ENCODE measurements at regions not wholly inside any gene's neighbourhood (a gene's known extent, or its start where the extent isn't known, plus 50 kb on each side); places are given as distances from the start of the nearest gene placed in this dataset.
"Not testable (repeated sequence)": the region's sequence is repeated elsewhere in the genome, so short reads cannot be mapped to it uniquely, and the experiment has no call there.

DNA sequence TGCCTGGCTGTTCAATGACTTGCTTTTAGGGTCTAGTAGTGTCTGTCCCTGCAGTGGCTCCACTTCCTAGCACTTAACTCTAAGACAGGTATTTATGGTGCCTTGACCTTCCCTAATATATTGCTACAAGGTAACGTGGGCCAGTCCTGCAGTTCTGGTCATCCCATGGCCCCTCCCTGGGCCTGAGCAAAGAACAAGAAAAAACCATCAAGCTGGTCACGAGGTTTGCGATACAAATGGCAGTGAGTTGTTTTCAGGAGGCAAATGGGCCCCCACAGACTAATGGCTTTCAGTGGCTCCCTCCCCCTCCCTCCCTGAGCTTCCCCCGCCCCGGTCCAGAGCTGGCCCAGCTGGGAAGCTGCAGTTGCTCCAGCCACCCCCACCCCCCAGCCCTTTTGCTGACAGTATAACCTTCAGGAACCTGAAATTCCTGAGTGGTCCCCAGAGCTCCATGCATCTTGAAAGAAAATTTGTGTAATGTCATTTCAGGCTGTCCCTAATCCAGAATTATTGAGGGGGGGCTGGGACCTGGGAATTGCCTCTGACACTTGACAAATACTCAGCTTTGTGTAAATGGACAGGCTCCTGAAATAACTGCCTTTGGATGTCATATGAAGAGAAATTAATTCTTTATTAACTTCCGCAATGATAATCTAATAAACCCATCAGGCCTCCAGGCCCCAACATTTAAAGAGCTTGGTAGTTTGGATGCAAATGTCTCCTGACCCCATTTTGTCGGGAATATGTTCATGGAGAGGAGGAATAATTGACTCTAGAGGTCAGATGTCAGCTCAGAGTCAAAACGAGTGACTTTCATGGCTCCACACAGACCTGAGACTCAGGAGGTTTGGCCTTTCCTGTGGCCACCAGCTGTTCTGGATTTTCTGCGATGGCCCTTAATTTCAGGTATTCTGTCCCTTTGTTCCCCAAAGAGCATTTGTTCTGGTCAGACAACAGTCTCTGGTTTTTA is 153.2 kb upstream of the TOP1 start:
- ChIA-PET CTCF (ENCODE audit: low intra/inter-chr PET ratio, low total read pairs) (no interaction called here), POLR2A (no interaction called here)
- no TSS peak for BruUV-seq (replicated peaks)
- Histone ChIP-seq H4K20me1 (ENCODE audit: insufficient read depth, low read length) (no peaks in the 10 kb centered on the region), H3K36me3 (replicated peaks in 1 of 2; ENCODE audit: control insufficient read depth in 1 of 2, insufficient read depth in 2 of 2, low read length in 2 of 2) (no peaks in the 10 kb centered on the region), H3K4me3 (replicated peaks in 1 of 3; ENCODE audit: insufficient read depth in 1 of 3, low read depth in 2 of 3, low read length in 3 of 3) (no peak overlapping the region), H3K4me2 (ENCODE audit: low read depth, low read length) (no peak overlapping the region), H3K4me1 (ENCODE audit: insufficient read depth, low read length) (no peaks in the 10 kb centered on the region), H3K27ac (ENCODE audit: extremely low read length, insufficient read depth, low read length) (no peak overlapping the region), H3K27me3 (ENCODE audit: control insufficient read depth in 1 of 2, insufficient read depth in 2 of 2, low read length in 2 of 2) (peaks cover 0 to 4% of the 10 kb centered on the region in 2 experiments; a peak in 1 of 5 replicates), H3K9ac (ENCODE audit: insufficient read depth, low read depth, low read length) (no peak overlapping the region), H3K79me2 (ENCODE audit: insufficient read depth, low read length) (no peaks in the 10 kb centered on the region), H3K9me3 (ENCODE audit: low read length) (no peaks in the 10 kb centered on the region), H2AFZ (ENCODE audit: low read length) (no peak overlapping the region)
- FAIRE-seq (no peak), DNase-seq (ENCODE audit: low spot score) (no peak), ATAC-seq (no peak)
- in situ Hi-C loops (cut with HindIII; ENCODE audit: extremely low pct_ligation_motif_present, low pct_unique_long_range_greater_than_20kb): no loop called here
- 37% methylated on average over 9 of the region's 9 CpGs for WGBS (ENCODE audit: low lambda C conversion rate)
- intact Hi-C loops (cut with micrococcal nuclease; ENCODE audit: unreplicated experiment): no loop called here
- TF ChIP-seq ZNF670 (CRISPR knock-in tag; IDR thresholded peaks at IDR 0.05; ENCODE audit: borderline replicate concordance) (no peak), RARA (CRISPR knock-in tag; IDR thresholded peaks at IDR 0.05) (no peak), ZNF383 (CRISPR knock-in tag; IDR thresholded peaks at IDR 0.05; ENCODE audit: borderline replicate concordance) (no peak), CREB1 (IDR thresholded peaks at IDR 0.05) (no peak), CREB1 (CRISPR knock-in tag; IDR thresholded peaks at IDR 0.05) (no peak), ZFP36 (IDR thresholded peaks at IDR 0.05; ENCODE audit: borderline replicate concordance, low read depth, low read length, partially characterized antibody) (no peak)

DNA sequence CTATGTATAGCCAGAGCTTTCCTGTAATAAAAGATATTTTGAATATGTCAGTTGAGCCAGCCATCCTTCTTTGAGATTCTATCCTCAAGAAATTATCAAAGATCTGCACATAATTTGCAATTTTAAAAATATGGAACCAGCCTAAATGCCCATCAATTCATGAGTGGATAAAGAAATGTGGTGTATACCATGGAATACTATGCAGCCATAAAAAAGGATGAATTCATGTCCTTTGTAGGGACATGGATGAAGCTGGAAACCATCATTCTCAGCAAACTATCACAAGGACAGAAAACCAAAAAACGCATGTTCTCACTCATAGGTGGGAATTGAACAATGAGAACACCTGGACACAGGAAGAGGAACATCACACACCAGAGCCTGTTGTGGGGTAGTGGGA is 150.5 kb upstream of the TOP1 start:
- H3K36me3 ChIP-seq (replicated peaks in 1 of 2; ENCODE audit: control insufficient read depth in 1 of 2, insufficient read depth in 2 of 2, low read length in 2 of 2); H3K4me1 ChIP-seq (ENCODE audit: insufficient read depth, low read length); H3K4me3 ChIP-seq (replicated peaks in 1 of 3; ENCODE audit: insufficient read depth in 1 of 3, low read depth in 2 of 3, low read length in 3 of 3); ATAC-seq; H2AFZ ChIP-seq (ENCODE audit: low read length); CTCF ChIA-PET (ENCODE audit: low intra/inter-chr PET ratio, low total read pairs); in situ Hi-C loops (cut with HindIII; ENCODE audit: extremely low pct_ligation_motif_present, low pct_unique_long_range_greater_than_20kb); H4K20me1 ChIP-seq (ENCODE audit: insufficient read depth, low read length); H3K79me2 ChIP-seq (ENCODE audit: insufficient read depth, low read length); H3K9me3 ChIP-seq (ENCODE audit: low read length); FAIRE-seq; H3K4me2 ChIP-seq (ENCODE audit: low read depth, low read length); DNase-seq (ENCODE audit: low spot score); POLR2A ChIA-PET; H3K27me3 ChIP-seq (ENCODE audit: control insufficient read depth in 1 of 2, insufficient read depth in 2 of 2, low read length in 2 of 2); intact Hi-C loops (cut with micrococcal nuclease; ENCODE audit: unreplicated experiment); H3K27ac ChIP-seq (ENCODE audit: extremely low read length, insufficient read depth, low read length); H3K9ac ChIP-seq (ENCODE audit: insufficient read depth, low read depth, low read length); BruUV-seq (replicated peaks): not testable (repeated sequence)
- WGBS (ENCODE audit: low lambda C conversion rate): 10% methylated on average over 1 of the region's 1 CpG
